ENCODE measurements at regions not wholly inside any gene's neighbourhood (a gene's known extent, or its start where the extent isn't known, plus 50 kb on each side); places are given as distances from the start of the nearest gene placed in this dataset.

- no peaks in the 10 kb centered on the region for H3K9me3 ChIP-seq (ENCODE audit: insufficient read depth, low read length)
- TF ChIP-seq EZH2phosphoT487 (conservative IDR thresholded peaks at IDR 0.05; ENCODE audit: low read length) (no peak), CTCF (IDR thresholded peaks at IDR 0.05; ENCODE audit: insufficient read depth, low read length, poor library complexity, severe bottlenecking) (no peak)
- H3K9me2 ChIP-seq (replicated peaks; ENCODE audit: insufficient read depth, low read length) = no peaks in the 10 kb centered on the region
- no peaks in the 10 kb centered on the region for H4K20me1 ChIP-seq (ENCODE audit: low read depth, low read length)
- no peaks in the 10 kb centered on the region for H3K79me2 ChIP-seq (ENCODE audit: insufficient read depth, low read length)
- H3K27ac ChIP-seq (ENCODE audit: low read depth, low read length) = no peak overlapping the region
- no peaks in the 10 kb centered on the region for H3K27me3 ChIP-seq (ENCODE audit: low read length)
- H3K4me3 ChIP-seq (ENCODE audit: insufficient read depth, low read length, poor library complexity, severe bottlenecking) = no peak overlapping the region
- H3K9ac ChIP-seq (ENCODE audit: low read length) = no peak overlapping the region
- H3K4me2 ChIP-seq (ENCODE audit: low read depth, low read length, poor library complexity, severe bottlenecking) = no peak overlapping the region
- H2AFZ ChIP-seq (ENCODE audit: low read depth, low read length, severe bottlenecking) = no peak overlapping the region
- no peaks in the 10 kb centered on the region for H3F3A ChIP-seq (ENCODE audit: insufficient read depth)
- H3K36me3 ChIP-seq (ENCODE audit: low read length) = no peaks in the 10 kb centered on the region
Observed at GRCh38 chr4:19857380-19857779, 394.3 kb upstream of the SLIT2 start.

DNA sequence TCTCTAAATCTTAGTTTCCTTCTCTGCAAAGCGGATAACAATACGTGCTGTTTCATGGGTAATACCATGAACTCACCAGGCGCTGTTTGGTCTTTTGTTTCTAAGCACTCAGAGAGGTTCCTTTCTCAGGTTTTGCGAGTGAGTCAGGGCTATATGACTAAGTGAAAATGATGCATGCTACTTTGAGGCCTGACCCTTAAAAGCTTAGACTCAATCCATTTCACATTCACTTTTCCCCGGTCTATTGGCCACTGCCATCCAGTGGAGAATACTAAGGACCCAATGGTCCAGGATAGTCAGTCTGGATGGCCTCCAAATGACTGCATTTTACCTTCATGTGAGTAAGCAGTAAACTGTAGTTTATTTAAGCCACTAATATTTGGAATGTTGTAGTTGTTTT lies 400.8 kb upstream of the SLIT2 start:
- Histone ChIP-seq H3K36me3 (ENCODE audit: low read length) (no peaks in the 10 kb centered on the region), H3K9ac (ENCODE audit: low read length) (no peak overlapping the region), H3K9me2 (replicated peaks; ENCODE audit: insufficient read depth, low read length) (no peaks in the 10 kb centered on the region), H3K27ac (ENCODE audit: low read depth, low read length) (no peak overlapping the region), H3K27me3 (ENCODE audit: low read length) (no peaks in the 10 kb centered on the region), H3K79me2 (ENCODE audit: insufficient read depth, low read length) (no peaks in the 10 kb centered on the region), H3F3A (ENCODE audit: insufficient read depth) (no peaks in the 10 kb centered on the region), H4K20me1 (ENCODE audit: low read depth, low read length) (no peaks in the 10 kb centered on the region), H3K4me3 (ENCODE audit: insufficient read depth, low read length, poor library complexity, severe bottlenecking) (no peak overlapping the region), H3K4me2 (ENCODE audit: low read depth, low read length, poor library complexity, severe bottlenecking) (no peak overlapping the region), H2AFZ (ENCODE audit: low read depth, low read length, severe bottlenecking) (no peak overlapping the region), H3K9me3 (ENCODE audit: insufficient read depth, low read length) (no peaks in the 10 kb centered on the region)
- TF ChIP-seq CTCF (IDR thresholded peaks at IDR 0.05; ENCODE audit: insufficient read depth, low read length, poor library complexity, severe bottlenecking) (no peak), EZH2phosphoT487 (conservative IDR thresholded peaks at IDR 0.05; ENCODE audit: low read length) (no peak)

- H2AFZ ChIP-seq (ENCODE audit: low read depth, low read length, severe bottlenecking) = no peak overlapping the region
- H3K79me2 ChIP-seq (ENCODE audit: insufficient read depth, low read length) = no peaks in the 10 kb centered on the region
- H3K27me3 ChIP-seq (ENCODE audit: low read length) = no peaks in the 10 kb centered on the region
- H3K9ac ChIP-seq (ENCODE audit: low read length) = no peak overlapping the region
- TF ChIP-seq EZH2phosphoT487 (conservative IDR thresholded peaks at IDR 0.05; ENCODE audit: low read length) = no peak
- no peak for TF ChIP-seq CTCF (IDR thresholded peaks at IDR 0.05; ENCODE audit: insufficient read depth, low read length, poor library complexity, severe bottlenecking)
- H3F3A ChIP-seq (ENCODE audit: insufficient read depth) = no peaks in the 10 kb centered on the region
- H3K4me3 ChIP-seq (ENCODE audit: insufficient read depth, low read length, poor library complexity, severe bottlenecking) = no peak overlapping the region
- no peak overlapping the region for H3K4me2 ChIP-seq (ENCODE audit: low read depth, low read length, poor library complexity, severe bottlenecking)
- H3K9me2 ChIP-seq (replicated peaks; ENCODE audit: insufficient read depth, low read length) = no peaks in the 10 kb centered on the region
- H3K9me3 ChIP-seq (ENCODE audit: insufficient read depth, low read length) = no peaks in the 10 kb centered on the region
- H4K20me1 ChIP-seq (ENCODE audit: low read depth, low read length) = no peaks in the 10 kb centered on the region
- no peaks in the 10 kb centered on the region for H3K36me3 ChIP-seq (ENCODE audit: low read length)
- H3K27ac ChIP-seq (ENCODE audit: low read depth, low read length) = no peak overlapping the region
Observed at GRCh38 chr4:19844446-19844845, 407.3 kb upstream of the SLIT2 start.

GRCh38 chr4:19842471-19842870 lies 409.2 kb upstream of the SLIT2 start:
- no peak for TF ChIP-seq EZH2phosphoT487 (conservative IDR thresholded peaks at IDR 0.05; ENCODE audit: low read length)
- TF ChIP-seq CTCF (IDR thresholded peaks at IDR 0.05; ENCODE audit: insufficient read depth, low read length, poor library complexity, severe bottlenecking) = no peak
- no peaks in the 10 kb centered on the region for H3K9me3 ChIP-seq (ENCODE audit: insufficient read depth, low read length)
- no peaks in the 10 kb centered on the region for H3K9me2 ChIP-seq (replicated peaks; ENCODE audit: insufficient read depth, low read length)
- no peaks in the 10 kb centered on the region for H3F3A ChIP-seq (ENCODE audit: insufficient read depth)
- no peaks in the 10 kb centered on the region for H3K36me3 ChIP-seq (ENCODE audit: low read length)
- H3K27me3 ChIP-seq (ENCODE audit: low read length) = no peaks in the 10 kb centered on the region
- no peaks in the 10 kb centered on the region for H3K79me2 ChIP-seq (ENCODE audit: insufficient read depth, low read length)
- H3K4me3 ChIP-seq (ENCODE audit: insufficient read depth, low read length, poor library complexity, severe bottlenecking) = no peak overlapping the region
- H3K9ac ChIP-seq (ENCODE audit: low read length) = no peak overlapping the region
- no peak overlapping the region for H3K27ac ChIP-seq (ENCODE audit: low read depth, low read length)
- H3K4me2 ChIP-seq (ENCODE audit: low read depth, low read length, poor library complexity, severe bottlenecking) = no peak overlapping the region
- no peak overlapping the region for H2AFZ ChIP-seq (ENCODE audit: low read depth, low read length, severe bottlenecking)
- no peaks in the 10 kb centered on the region for H4K20me1 ChIP-seq (ENCODE audit: low read depth, low read length)

Measured in SU-DHL-6 (cell line).